Muscle of back (tissue), 3 donors: ENCODE measurements at regions not wholly inside any gene's neighbourhood (a gene's known extent, or its start where the extent isn't known, plus 50 kb on each side); places are given as distances from the start of the nearest gene placed in this dataset.

ENCODE experiments used
- DNase-seq, 3 donors: peaks; one replicate each; pipeline versions ENCODE4 v3.0.0 to v3.0.0-alpha.2; 2013

- no peak for DNase-seq
These were observed 93.8 kb upstream of the IGF1R start for GRCh38 chr15:98554272-98555172.

DNA sequence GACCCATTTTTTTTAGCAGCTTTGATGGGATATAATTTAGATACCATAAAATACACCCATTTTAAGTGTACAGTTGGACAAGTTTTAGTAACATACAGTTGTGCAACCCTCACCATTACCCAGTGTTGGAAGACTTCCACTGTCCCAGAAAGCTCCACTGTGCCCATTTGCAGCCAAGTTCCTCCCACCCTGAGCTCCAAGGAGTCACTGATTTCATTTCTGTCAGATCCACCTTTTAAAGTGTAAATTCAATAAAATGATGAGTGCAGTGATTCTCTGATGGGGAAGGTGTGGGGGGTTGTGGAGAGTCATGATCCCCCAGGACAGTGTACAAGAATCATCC lies 93.2 kb upstream of the IGF1R start:
- no peak for DNase-seq

GRCh38 chr15:98556321-98556720 lies 92.0 kb upstream of the IGF1R start:
- DNase-seq = no peak

DNA sequence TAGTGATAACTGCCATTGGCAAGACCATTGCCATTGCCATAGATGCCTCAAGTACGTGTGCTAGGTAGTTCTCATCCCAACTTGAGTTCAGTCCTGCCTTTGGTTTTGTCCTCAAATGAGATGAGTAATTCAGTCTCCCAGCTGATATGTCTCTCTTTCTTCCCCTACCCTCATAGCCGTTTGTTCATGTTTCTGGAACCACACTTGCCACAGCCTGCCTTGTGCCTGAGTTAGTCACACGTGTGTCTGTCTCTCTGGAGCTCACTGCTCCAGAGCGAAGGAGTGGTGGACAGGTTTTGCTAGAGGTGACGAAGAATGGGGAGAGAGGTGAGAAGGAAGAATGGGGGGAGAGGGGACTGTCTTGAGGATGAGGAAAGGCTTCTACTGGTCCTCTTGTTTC lies 88.0 kb upstream of the IGF1R start:
- DNase-seq = no peak

DNA sequence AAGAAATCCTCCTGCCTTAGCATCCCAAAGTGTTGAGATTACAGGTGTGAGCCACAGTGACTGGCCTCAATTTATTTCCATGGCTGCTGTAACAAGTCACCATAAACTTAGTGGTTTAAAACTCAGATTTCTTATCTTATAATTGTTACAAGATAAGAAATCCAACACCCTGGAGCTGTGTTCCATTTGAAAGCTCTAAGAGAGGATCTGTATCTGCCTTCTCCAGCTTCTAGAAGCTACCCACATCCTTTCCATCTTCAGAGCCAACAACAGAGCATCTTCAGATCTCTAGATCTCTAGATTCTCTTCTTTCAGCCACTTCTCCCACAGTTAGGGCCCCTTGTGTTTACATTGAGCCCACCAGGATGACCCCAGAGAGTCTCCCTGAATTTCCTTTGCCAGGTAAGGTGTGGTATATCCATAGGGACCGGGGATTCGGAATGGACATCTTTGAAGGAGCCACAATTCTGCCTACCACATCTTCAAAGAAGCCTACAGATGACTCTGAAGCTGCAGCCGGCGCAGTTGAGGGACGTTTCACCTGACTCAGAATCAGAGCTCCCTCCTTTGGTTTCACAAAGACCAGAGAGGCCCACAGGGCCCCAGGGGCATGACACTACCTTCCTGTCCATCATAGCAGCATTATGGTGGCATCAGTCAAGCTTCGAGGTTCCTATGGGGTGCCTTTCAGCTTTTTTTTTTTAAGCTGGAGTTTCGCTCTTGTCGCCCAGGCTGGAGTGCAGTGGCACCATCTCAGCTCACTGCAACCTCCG lies 87.0 kb upstream of the IGF1R start:
- DNase-seq = no peak

GRCh38 chr15:98562331-98562937 lies 85.9 kb upstream of the IGF1R start:
- DNase-seq = no peak

GRCh38 chr15:98565566-98565965 lies 82.8 kb upstream of the IGF1R start:
- no peak for DNase-seq

- no peak for DNase-seq
These were observed 80.4 kb upstream of the IGF1R start for GRCh38 chr15:98567951-98568350.

GRCh38 chr15:98568382-98569017 lies 79.8 kb upstream of the IGF1R start:
- DNase-seq = no peak

GRCh38 chr15:98570119-98570518 lies 78.2 kb upstream of the IGF1R start:
- no peak for DNase-seq

DNA sequence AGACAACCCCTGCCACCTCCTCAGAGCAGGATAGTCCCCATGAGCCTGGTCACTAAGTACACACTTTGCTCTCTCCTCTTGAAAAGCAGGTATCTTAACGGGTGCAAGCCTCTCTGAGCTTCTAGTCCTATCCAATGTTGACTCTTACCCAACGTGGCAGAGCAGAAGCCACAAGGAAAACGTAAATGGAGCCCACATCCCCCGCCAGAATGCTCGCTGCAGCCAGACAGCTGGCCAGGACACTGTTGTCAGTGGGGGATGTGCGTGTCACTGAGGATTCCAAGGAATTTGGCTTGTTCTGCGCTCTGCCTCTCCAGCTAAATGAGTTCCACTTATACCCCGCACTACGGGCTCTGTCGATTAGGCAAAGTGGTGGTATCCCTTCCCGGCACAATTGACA lies 67.8 kb upstream of the IGF1R start:
- DNase-seq = peak in 2 of 3 donors; percentile 35 to 53

DNA sequence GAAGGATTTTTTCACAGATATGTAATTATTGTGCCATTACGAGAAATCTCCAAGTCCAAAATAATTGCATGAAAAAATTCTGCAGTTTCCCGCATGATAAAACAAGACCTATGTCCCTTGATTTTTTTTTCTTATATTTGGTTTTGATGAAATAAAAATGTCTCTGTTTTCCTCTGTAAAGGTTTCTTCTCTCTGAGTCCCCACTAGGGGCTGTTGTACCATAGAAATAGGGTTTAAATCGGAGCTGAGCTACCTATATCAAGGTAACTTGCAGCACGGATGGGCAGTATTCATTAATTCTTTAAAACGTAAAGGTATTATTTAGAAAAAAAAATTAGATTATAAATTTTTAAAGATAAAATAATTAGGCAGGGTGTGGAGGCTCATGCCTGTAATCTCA lies 66.6 kb upstream of the IGF1R start:
- DNase-seq = no peak

- no peak for DNase-seq
These were observed 65.3 kb upstream of the IGF1R start for GRCh38 chr15:98582900-98583554.

DNA sequence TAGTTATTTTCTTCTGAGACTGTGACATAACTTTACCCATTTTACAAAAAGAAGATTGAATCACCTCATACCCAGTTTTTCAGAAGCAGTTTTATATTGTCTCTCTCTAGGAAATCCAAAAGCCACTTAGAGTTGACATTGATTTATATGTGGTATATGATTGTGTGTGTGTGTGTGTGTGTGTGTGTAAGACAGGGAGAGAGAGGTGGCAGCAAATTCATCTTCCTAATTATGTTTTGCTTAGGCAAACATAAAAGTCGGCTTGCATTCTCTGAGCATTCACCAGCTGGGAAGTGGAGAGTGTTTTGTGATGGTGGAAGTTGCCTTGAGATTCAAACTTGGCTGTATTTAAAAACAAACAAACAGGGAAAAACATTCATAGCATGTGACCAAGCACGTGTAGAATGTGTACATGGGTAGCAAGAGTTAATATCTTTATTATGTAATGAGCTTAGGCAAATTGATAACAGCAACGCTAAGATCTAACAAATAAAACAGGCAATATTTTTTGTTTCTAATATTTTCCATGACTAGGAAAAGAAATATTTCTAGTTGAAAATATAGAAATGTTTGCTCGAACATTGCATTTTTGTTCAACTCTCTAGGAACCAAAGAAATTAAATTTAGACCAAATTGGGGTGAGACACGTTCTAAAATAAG lies 64.4 kb upstream of the IGF1R start:
- no peak for DNase-seq

GRCh38 chr15:98586066-98586465 lies 62.3 kb upstream of the IGF1R start:
- no peak for DNase-seq

GRCh38 chr15:98592136-98592535 lies 56.2 kb upstream of the IGF1R start:
- no peak for DNase-seq

GRCh38 chr15:98596131-98596530 lies 52.2 kb upstream of the IGF1R start:
- no peak for DNase-seq

GRCh38 chr15:98596885-98597392 lies 51.4 kb upstream of the IGF1R start:
- no peak for DNase-seq

DNA sequence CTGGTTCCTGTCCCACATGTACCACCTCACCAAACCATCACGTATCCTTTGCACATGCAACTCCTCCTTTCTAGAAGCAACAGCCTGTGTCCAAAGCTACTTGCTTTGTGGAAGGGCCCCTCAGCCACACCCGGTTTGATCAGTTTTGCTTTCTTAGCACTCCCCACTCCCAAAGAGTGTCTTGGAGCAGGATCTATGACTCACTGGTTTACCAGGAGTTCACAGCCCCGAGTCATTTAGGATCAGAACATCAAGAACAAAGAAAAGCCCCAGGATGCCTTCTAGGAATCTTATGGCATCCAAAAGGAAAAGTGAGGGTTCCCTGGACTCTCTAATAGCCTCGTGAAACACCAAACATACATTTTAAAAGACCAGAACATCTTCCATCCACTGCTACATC lies 50.7 kb upstream of the IGF1R start:
- no peak for DNase-seq
